ENCODE measurements at regions not wholly inside any gene's neighbourhood (a gene's known extent, or its start where the extent isn't known, plus 50 kb on each side); places are given as distances from the start of the nearest gene placed in this dataset.

- no peak for TF ChIP-seq CTCF (IDR thresholded peaks at IDR 0.05; ENCODE audit: low read depth, low read length, missing input control)
- TF ChIP-seq RXRA (IDR thresholded peaks at IDR 0.05) = peak; percentile 52 to 62
- TF ChIP-seq ATF3 (IDR thresholded peaks at IDR 0.05) = no peak
- no peak for TF ChIP-seq REST (IDR thresholded peaks at IDR 0.05)
- TF ChIP-seq JUND (IDR thresholded peaks at IDR 0.05) = no peak
- no peak for TF ChIP-seq FOXA1 (IDR thresholded peaks at IDR 0.05)
- TF ChIP-seq SP1 (IDR thresholded peaks at IDR 0.05) = peak; percentile 75
- peak in 1 of 2 donors; percentile 14 for TF ChIP-seq RAD21 (IDR thresholded peaks at IDR 0.05)
- TF ChIP-seq ZBTB33 (IDR thresholded peaks at IDR 0.05) = peak; percentile 97
- no peak for TF ChIP-seq MAX (IDR thresholded peaks at IDR 0.05)
- no peak for TF ChIP-seq YY1 (IDR thresholded peaks at IDR 0.05)
- TF ChIP-seq EGR1 (IDR thresholded peaks at IDR 0.05; ENCODE audit: low read depth in 2 of 2) = no peak
- TF ChIP-seq TAF1 (conservative IDR thresholded peaks at IDR 0.05) = no peak
Observed at GRCh38 chr10:109624939-109625338, 298.4 kb downstream of the XPNPEP1 start.

Measured in liver (tissue), 3 donors.